ENCODE measurements at regions not wholly inside any gene's neighbourhood (a gene's known extent, or its start where the extent isn't known, plus 50 kb on each side); places are given as distances from the start of the nearest gene placed in this dataset.

DNA sequence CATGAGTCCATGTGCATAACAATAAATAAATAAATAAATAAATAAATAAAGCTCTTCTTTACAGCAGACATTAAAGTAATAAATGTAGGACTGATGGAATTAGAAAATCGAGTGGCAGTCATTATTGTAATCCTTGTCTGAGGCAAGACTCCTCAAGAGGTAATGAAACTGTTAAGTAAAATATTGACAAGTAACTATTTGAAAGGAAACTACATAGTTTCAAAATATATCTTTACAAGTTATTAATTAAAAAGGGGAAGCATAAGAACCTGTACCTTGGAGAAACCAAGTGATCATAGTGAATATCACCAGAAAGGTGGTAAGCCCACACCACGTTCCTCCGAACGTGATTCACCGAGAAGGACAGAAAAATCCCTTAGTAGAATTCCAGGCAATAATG lies 285.6 kb upstream of the SORCS1 start:
- DNase-seq: no peak

DNA sequence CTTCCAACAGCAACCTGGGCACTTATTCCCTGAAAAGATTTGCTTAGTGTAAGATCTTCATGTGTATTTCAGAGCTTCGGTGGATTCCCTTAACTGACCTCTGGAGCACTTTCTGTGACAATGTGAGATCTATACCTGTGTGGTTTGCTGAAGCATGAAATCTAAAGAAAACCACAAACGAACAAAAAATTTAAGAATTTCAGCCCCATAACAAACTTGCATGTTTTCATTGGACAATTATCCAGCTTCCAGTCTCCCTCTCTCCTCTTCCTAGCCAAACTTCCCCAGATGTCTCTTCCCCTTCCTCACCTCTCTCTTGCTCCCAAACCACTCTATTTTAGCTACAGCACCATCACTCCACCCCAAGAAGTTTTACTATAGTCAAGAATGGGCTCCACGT lies 279.9 kb upstream of the SORCS1 start:
- no peak for DNase-seq

DNA sequence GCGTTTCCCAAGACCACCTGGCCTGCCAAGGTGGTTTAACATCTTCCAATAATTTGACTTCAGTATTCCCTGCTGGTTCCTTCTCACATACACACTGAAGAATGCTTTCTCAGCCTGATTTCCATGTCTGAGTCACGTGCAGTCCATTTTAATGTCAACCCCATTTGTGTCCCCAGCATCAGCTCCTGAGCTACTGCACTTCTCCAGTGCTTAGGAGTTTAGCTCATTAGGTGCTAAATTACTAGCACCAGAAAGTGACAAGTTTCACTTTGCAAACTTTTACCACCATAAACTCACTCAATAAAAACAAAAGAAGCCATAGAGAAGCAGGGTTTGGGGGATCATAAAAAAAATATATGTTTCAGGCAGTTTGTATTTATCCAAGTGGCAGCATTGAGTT lies 279.3 kb upstream of the SORCS1 start:
- no peak for DNase-seq

DNA sequence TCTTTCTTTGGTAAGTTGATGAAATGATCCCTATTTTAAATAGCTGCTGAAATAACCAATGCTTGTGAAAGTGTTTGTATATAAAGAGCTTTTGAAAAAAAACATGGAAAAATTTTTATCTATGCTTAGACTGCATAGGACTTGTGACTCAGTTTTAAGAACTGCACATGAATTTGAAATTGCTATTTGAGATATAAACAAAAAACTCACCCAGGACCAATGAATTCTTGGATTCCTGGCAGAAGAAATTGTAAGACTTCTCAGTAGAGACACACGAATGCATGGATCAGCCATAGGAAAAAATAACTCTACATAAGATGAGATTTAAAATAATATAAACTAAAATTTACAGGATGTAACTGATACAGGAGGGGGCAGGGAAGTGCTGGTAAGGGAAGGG lies 278.8 kb upstream of the SORCS1 start:
- no peak for DNase-seq

DNA sequence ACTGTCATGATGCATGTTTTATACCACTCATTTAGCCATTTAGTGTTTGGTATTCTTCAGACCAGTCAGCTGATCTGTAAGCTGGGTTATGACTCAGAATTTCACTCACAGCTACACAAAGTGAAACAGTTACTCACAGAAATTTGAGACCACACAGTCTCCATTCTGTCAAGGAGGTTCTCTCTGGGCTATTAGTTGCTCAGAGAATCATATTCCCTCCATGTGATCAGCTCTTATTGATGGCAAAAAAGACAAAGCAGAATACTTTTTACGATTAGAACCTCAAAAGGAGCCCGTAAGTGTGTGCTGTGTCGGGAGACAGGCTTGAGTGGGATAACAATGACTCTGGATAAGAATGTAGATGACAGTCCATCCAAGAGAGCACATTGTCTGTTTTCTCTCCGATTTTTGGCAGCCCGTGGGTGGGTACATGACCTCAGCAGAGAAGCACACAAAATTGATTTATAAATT lies 277.6 kb upstream of the SORCS1 start:
- DNase-seq: no peak

DNA sequence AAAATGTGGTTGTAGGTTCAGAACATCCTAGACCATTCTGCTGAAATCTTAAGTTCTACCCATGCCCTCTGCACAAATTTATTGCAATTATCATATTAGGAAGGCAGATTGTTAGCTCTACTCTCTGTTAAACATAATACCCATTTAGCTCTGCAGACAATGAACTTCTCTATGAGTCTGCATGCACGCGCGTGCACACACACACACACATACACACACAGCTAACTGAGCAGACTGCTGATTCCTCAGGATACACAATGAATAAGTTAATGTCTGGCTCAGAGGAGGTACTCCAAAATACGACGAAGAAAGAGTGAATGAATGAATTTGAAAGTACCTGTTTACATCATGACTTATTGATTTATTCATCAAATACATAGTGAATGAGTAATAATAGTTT lies 276.2 kb upstream of the SORCS1 start:
- no peak for DNase-seq

DNA sequence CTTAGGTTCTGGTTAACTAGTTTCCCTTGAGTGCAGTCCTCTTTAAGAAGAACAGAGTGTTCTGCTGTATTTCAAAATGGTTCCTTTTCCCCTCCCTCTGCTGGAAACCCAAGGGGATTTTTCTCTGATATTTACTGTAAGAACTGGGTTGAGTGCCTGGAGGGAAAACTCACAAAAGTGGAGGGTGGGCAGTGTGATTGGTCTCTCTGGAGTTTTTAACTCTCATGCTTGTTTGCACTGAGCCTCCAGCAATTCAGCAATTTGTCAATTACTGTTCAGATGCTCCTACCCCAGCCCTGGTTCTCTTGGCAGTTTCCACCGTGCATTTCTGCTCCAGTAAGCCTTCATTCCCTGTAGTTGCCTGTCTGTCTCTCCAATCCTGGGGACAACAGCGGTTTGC lies 273.4 kb upstream of the SORCS1 start:
- DNase-seq: no peak

DNA sequence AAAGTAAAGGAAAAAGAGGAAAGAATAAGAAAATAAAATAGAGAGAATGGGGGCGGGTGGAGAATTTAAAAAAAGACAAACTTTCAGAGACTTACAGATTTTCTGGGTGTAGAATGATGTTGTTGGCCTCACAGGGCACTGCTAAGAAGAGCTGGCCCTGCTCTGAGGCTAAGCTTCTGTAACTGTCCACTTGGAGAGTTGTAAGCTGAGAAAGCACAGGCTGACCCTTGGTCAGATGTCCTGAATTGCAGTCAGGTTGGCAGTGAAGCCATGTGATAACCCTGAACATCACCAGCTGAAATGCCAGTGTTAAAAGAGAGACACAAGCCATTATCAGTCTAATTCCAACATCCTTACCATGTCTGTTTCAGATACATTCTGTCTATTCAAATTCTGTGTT lies 272.1 kb upstream of the SORCS1 start:
- no peak for DNase-seq

DNA sequence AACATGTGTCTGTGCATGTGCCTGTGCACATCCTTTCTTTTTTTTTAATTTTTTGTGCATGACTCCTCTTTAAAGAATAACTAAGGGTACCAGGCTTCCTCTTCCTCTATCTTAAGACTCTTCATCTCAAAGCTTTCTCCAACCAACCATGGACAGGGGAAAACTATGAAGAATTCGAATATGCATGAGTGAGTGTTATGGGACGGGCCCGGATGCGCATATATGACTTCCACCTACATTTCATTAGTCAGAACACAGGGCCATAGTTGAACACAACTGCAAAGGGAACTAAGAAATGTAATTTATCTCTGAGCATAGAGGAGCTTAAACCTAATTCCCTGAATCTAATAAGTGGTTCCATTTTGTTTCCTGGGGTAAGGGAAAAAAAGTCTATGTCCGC lies 270.3 kb upstream of the SORCS1 start:
- no peak for DNase-seq

DNA sequence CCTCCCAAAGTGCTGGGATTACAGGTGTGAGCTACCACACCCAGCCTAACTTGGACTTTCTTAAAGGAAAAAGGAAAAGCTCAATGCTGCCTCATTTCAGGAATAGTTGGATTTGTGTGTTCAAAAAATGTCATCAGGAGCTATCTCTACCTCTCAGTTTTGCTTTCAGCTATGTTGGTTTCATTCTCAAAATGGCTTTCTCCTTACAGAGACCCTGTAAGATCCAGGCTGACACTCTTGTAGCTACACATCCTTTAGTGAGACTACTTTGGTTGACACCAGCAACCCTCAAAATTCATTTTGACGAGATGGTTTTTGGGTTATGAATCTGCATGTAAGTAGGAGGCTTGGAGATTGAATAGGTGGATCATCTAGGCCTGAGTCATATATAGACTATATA lies 269.7 kb upstream of the SORCS1 start:
- no peak for DNase-seq

DNA sequence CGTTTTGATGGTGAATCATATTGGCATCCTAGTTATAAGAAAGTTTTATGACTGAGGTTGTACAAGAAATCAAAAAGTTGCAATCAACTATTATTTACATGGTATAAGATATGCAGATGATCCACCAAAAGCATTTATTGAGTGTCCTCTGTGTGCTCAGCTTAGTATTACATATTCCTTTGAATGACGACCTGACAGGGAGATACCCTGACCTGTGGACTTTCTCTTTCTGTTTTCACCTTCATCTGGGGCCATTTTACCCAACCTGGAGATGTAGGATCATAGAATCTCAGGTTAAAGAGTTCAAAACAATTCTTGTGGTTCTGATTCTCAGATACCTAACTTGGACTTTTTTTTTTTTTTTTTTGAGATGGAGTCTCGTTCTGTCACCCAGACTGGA lies 269.1 kb upstream of the SORCS1 start:
- no peak for DNase-seq

DNA sequence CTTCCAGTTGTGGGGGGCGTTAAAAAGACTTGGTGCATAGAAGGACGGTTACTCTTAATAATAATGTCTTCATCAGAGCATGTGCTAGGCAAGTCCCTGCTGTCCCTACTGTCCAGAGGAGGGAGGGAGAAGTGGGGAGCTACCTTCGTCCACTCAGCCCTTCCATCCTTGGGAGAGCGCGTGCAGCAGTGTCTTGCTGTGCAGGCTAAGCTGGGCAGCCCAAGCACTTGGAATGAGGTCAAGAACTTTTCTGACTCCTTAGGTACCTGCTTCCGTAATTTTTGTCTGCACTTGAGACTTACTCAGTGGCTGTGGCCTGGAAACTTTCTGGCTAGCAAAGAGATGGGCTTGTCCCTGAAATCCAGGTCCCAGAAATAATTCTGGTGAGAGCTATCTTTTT lies 265.9 kb upstream of the SORCS1 start:
- no peak for DNase-seq

DNA sequence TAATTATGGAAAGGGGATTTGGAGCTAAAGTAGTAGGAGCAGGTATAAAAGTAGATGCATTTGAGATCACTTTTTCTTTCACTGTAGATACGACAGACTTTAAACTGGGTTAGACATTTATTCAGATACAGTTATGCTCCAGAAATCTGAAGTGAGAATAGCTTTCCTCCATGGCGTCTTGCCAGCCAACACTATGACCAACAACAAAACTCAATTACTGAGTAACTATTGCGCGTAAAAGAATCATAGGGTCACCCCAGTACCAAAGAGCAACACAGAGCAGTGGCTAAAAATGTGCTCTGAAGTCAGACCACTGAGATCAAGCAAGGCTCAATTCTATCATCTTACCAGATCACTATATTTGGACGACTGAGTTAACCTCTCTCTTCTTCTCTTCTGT lies 262.5 kb upstream of the SORCS1 start:
- DNase-seq: no peak

DNA sequence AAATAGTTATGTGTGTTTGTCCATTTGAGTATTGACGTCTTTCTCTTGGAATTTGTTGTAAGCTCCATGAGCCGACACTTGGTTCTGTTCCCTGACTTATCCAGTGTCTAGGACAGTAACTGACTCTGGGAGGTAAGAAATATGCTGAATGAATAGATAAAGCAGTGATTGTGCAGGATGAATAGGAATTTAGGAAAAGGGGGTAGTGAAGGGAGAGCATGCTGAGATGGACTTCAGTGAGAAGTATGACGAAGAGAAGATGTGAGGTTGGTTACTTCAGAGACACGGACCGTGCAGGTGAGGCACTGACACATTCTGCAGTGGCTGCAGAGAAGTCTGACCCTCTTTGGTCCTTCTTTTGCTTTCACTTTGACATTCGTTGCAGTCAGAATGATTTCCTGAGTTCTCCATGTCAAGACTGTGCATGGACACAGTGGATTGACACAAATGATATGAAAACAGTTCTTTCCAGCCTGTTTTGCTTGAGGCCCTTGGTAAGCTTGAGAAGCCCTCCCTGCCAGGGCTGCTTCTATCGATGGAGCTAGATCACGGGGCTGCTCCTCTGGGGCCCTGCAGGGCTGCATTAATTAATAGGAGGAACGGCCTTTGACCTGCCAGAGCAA lies 261.5 kb upstream of the SORCS1 start:
- DNase-seq: no peak

DNA sequence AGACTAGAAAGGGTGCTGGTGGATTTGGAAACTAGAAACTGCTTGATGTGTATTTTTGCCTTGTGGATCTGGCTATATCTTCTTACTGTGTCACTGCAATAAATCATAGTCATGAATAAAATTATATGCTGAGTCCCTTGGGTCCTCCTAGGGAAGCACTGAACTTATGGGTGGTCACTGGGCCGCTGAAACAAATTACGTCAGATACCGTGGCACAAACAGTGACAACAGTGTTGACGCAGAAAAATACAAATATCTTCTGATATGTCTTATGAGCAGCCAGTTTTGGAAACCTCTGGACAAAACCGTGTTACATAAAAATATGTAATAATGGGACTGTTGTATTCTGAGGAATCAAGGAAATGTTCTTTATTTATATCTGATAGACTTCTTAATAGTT lies 260.1 kb upstream of the SORCS1 start:
- DNase-seq: no peak

DNA sequence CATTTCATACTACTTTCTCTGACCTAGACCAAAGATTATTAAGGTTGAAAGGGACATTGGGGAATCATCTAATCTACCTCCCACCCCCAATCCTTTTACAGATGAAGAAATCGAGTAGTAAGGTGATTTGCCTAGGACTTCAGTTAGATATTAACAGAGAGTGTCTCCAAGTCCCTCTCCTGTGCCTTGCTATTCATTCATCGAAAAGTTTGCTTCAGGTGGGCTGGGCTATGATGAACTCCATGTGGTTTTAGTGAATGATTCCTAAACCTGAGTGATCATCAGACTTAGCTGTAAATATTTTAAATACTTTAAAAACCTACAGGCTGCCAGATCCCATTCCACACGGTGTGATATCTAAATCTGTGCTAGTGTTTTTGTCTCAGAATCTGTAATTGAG lies 259.4 kb upstream of the SORCS1 start:
- DNase-seq: no peak

DNA sequence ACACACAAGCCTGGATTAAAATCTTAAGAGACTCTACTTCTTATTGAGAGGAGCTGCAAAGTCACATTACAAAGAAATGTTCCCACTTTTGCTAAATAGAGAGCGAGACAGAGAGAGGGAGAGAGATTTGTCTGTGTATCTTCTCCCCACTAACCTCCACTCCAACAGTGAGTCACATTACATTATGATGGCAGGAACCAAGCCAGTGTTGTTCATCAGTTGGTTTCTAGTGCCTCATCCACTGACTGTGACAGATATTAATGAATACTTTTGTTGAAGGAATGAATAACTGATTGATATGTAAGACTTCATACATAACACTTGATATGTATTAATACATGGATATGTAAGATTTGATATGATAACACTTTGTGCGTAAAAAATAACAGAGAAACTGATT lies 258.2 kb upstream of the SORCS1 start:
- DNase-seq: no peak

DNA sequence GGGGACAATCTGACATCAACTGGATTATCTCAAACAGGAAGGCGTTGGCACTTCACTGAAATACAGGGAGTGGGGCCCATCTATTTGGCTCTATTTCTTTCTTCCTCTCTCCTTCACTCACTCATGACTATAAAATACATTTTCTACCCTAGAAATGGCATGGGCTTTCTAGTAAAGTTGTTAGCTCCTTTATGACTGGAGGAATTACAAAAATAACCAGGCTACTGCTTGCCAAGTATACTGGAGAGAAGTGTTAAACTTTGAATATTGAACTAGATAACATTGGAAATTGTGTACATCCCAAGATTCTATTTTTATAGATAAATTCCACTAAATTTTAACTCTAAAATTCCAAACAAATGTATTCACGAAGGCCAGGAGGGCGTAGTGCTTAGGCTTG lies 255.7 kb upstream of the SORCS1 start:
- DNase-seq: no peak

DNA sequence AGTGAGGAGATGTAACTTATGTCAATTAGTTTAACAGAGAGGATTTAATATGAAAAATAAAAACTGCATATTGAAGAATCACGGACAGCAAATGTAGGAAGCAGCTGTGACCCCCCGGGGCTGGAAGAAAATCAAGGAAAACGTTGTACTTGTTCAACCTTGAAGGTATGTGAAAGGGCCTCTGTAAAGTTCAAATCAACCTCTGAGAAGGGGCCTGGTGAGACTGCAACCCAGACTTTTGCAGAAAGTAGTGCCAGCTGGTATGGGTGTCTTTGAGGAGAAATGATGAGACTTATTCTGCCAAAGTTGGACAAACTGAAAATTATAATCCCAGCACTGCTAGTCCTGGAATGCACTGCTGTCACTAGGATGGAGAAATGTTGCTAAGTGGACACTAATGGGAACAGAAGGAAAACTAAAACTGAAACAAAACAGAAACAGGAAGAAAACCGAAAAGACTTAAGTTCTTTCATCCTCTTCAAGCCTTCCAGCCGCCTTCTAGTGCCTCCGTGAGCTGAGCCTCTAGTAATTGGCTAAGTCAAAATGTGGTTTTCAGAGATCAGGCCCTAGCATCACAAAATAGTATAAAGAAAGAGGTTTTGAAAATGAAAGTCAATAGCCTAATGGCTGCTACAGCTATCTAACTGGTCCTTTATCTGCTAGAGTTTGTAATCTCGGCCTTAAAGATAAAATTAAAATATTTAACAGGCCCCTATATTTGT lies 253.7 kb upstream of the SORCS1 start:
- no peak for DNase-seq

DNA sequence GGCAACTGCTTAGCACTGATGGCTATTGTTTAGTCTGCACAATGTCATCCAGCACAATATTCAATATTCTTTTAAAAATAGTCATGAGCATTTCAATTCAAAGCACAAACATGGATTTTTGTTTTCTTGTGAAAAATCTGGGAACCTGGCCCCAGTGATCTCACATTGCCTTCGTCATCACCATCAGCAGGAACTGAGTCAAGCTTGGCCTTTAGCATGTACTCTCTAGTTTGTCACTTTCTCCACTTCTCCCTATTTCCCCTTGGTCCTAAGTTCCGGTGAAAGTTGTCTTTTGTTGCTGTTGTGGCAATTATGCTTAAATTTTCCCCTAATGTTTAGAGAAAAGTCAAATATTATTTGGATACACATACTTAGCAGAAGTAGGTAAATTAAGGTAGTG lies 252.9 kb upstream of the SORCS1 start:
- no peak for DNase-seq

DNA sequence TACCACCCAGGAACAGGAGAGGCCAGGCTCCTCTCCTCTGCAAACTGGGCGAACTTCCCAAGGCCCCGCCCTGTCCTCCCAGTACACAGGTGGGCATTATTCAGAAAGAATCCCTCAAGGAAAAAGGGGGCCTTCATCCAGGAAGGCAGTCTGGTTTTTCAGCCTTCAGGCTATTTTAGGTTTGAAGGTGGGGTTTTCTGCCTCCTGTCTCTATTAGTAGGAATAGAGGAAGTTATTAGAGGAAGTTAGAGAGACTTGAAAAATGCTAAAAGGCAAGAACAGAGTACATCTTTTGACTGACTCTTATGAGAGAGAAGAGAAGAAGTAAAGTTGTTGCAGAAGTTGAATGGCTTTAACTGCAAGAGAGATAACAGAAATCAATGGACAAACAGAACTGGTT lies 250.9 kb upstream of the SORCS1 start:
- no peak for DNase-seq

DNA sequence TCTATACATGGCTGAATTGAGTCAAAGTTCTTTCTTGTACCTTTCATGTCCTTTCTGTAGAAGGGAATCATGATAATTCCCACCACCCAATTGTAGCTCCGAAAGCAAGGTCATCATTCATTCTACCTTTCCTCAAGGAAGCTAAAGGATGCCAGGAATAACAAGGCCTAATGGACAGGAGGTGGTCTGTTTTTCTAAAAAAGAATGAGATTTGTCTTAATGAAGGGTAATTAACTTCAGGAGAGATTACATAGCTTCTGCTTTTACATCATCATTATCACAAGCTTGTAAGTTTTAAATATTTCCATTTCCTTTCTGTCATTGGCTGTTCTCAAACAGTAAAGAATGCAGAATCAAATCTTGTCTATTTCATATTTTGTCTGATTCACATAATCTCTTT lies 249.5 kb upstream of the SORCS1 start:
- DNase-seq: no peak

DNA sequence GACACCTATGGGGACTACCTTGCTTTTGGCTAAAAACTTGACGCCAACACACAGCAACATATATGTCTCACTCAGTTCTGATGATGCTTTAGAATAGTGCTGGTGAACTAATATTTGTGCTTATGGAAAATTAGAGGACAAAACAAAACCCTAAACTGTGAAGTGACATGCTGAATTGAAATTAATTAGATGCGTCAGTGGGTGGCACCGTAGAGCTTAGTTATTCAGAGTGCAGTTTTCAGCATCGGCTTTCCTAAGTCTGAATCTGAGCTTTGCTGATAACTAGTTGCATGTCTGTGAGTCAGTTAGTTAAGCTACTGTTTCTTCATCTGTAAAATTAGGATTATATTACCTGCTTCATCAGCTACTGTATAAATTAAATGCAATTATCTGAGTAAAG lies 245.0 kb upstream of the SORCS1 start:
- no peak for DNase-seq

DNA sequence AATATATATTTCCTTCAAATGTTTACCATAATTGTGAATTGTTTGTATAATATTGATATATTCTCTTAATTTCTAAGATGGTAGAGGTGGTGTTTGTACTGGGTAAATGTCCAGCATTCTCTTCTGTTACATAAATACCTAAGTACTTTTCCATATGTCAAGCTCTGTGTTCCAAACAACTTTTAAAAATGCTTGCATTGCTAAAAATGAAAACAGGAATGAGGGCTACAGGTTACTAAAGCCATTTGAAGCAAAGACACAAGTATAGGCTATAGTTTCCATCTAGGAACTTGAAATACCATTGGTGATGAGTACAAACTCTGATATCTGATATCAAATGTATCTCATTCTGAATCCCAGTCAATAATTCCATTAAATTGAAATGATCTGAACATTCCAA lies 233.6 kb upstream of the SORCS1 start:
- no peak for DNase-seq

DNA sequence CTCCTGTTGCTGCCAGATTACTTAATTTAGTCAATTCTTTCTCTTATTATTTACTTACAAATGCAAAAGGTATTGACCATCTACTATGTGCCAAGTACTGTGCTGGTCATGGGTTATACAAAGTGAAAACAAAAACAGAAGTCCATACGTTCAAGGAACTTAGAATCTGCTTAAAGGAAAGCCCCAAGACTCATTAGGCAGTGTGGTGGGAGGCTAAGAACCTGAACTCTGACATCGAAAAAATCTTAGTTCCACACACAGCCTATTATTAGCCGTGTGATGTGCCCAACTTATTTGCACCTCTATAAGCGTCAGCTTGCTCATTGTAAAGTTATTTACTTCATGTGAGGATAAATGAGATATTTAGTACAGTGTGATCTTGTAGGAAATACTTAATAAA lies 227.4 kb upstream of the SORCS1 start:
- no peak for DNase-seq

Data from SW 1271 (cell line).